MM.1S (cell line): ENCODE measurements at regions not wholly inside any gene's neighbourhood (a gene's known extent, or its start where the extent isn't known, plus 50 kb on each side); places are given as distances from the start of the nearest gene placed in this dataset.

Source experiments
- EZH2 ChIP-seq: fragments of 300-600 bp; sonication (generic); optimal IDR thresholded peaks from 2 replicates; pipeline ENCODE3; 2017; ENCODE audit warnings: low read depth, mild to moderate bottlenecking, antibody characterized with exemption, low read length, mixed read lengths
- EZH2phosphoT487 ChIP-seq: fragments of 300-600 bp; sonication (generic); IDR thresholded peaks from 2 replicates; pipeline ENCODE4 v1.6.1; 2018; ENCODE audit warnings: antibody characterized with exemption, low read length
- TF ChIP-seq, protein P1 (sequence below): fragments of 300-600 bp; sonication (generic); IDR thresholded peaks from 2 replicates; pipeline ENCODE4 v1.5.1; 2016; ENCODE audit warnings: antibody characterized with exemption, low read length, mixed read lengths

- TF ChIP-seq EZH2phosphoT487 (no peak), EZH2 (no peak)
- TF ChIP-seq, protein P1, sequence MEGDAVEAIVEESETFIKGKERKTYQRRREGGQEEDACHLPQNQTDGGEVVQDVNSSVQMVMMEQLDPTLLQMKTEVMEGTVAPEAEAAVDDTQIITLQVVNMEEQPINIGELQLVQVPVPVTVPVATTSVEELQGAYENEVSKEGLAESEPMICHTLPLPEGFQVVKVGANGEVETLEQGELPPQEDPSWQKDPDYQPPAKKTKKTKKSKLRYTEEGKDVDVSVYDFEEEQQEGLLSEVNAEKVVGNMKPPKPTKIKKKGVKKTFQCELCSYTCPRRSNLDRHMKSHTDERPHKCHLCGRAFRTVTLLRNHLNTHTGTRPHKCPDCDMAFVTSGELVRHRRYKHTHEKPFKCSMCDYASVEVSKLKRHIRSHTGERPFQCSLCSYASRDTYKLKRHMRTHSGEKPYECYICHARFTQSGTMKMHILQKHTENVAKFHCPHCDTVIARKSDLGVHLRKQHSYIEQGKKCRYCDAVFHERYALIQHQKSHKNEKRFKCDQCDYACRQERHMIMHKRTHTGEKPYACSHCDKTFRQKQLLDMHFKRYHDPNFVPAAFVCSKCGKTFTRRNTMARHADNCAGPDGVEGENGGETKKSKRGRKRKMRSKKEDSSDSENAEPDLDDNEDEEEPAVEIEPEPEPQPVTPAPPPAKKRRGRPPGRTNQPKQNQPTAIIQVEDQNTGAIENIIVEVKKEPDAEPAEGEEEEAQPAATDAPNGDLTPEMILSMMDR: no peak
Measured at GRCh38 chr17:52227926-52228325, 69.4 kb upstream of the CA10 start.
